GM12874 (cell line): ENCODE measurements at regions not wholly inside any gene's neighbourhood (a gene's known extent, or its start where the extent isn't known, plus 50 kb on each side); places are given as distances from the start of the nearest gene placed in this dataset.

Experiments used
- TF ChIP-seq, protein P1 (sequence below): IDR thresholded peaks from 2 replicates; pipeline ENCODE4 v1.5.1; 2011; ENCODE audit warnings: low read depth, mild to moderate bottlenecking, control low read depth, low read length, moderate library complexity; ENCODE audit not compliant: insufficient read depth

DNA sequence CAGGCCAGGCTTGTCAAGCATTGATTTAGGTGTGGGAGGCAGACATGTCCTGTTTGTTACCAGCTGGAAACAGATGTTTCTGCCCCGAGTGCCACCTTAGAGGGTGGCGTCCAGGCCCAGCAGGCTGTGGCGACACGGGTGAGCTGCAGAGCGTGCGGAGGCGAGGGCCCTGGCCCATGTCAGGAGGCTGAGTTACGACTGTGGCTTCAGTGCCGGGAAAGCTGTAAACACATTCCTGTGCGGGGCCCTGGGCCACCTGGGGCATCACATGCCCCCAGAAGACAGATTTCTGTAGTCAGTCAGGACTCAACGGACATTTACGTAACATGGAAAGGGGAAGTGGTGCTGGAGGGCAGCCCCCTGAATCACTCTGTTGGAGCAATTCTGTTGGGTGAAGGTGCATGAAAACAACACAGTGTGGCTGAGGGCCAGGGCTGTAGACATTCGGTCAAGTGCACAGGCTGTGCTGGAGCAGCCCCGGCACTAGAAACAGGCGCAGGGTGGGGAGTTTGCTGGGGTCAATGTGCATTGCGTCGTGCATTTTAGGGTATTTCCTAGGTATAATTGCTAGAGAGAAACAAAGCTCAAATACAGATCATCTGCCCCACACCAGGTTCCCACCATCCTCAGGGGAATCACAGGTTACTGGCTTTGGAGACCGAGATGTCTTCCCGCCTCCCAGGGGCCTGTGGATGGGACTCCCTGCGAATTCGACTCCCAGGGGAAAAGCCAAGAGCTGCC lies 291.8 kb downstream of the TMEM121 start:
- TF ChIP-seq, protein P1, sequence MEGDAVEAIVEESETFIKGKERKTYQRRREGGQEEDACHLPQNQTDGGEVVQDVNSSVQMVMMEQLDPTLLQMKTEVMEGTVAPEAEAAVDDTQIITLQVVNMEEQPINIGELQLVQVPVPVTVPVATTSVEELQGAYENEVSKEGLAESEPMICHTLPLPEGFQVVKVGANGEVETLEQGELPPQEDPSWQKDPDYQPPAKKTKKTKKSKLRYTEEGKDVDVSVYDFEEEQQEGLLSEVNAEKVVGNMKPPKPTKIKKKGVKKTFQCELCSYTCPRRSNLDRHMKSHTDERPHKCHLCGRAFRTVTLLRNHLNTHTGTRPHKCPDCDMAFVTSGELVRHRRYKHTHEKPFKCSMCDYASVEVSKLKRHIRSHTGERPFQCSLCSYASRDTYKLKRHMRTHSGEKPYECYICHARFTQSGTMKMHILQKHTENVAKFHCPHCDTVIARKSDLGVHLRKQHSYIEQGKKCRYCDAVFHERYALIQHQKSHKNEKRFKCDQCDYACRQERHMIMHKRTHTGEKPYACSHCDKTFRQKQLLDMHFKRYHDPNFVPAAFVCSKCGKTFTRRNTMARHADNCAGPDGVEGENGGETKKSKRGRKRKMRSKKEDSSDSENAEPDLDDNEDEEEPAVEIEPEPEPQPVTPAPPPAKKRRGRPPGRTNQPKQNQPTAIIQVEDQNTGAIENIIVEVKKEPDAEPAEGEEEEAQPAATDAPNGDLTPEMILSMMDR = no peak

GRCh38 chr14:105818712-105819005 lies 292.3 kb downstream of the TMEM121 start:
- TF ChIP-seq, protein P1 = no peak

DNA sequence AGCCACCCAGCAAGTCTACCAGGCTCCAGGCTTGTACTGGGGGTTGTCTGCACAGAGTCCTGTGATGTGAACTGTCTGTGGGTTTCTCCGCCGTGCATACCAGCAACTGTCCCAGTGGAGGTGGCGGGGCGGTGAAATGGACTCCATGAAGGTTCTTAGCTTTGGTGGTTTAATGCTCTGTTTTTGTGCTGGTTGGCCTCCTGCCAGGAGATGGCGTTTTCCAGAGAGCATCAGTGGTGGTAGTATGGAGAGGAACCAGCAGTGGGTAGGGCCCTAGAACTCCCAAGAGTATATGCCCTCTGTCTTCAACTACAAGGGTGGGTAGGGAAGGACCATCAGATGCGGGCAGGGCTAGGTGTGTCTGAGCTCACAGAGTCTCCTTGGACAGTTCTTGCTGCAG lies 303.8 kb downstream of the TMEM121 start:
- TF ChIP-seq, protein P1 = no peak

- TF ChIP-seq, protein P1 = no peak
Measured at GRCh38 chr14:105836160-105836559, 309.8 kb downstream of the TMEM121 start.

- TF ChIP-seq, protein P1 = no peak
Measured at GRCh38 chr14:105836730-105837129, 310.3 kb downstream of the TMEM121 start.

GRCh38 chr14:105837349-105838063 lies 311.1 kb downstream of the TMEM121 start:
- TF ChIP-seq, protein P1 = no peak

- TF ChIP-seq, protein P1 = no peak
Measured at GRCh38 chr14:105838107-105838506, 311.7 kb downstream of the TMEM121 start.
